Mammary epithelial cell (primary cell): ENCODE measurements at regions not wholly inside any gene's neighbourhood (a gene's known extent, or its start where the extent isn't known, plus 50 kb on each side); places are given as distances from the start of the nearest gene placed in this dataset.

Experiments used
- CTCF ChIP-seq, 2 donors: IDR thresholded peaks in 1 of 2; conservative IDR thresholded peaks in 1 of 2; 2 replicates each; pipeline ENCODE4 v1.5.1; 2011 to 2012; ENCODE audit warnings: inconsistent platforms in 2 of 2, low read length in 2 of 2, mild to moderate bottlenecking in 2 of 2, control low read depth in 1 of 2, low read depth in 1 of 2; ENCODE audit not compliant: insufficient read depth in 1 of 2; ENCODE audit errors: extremely low read depth in 1 of 2
- EZH2 ChIP-seq: IDR thresholded peaks from 2 replicates; pipeline ENCODE4 v1.6.1; 2012; ENCODE audit warnings: low read length, inconsistent platforms, borderline replicate concordance

- TF ChIP-seq CTCF (conservative IDR thresholded peaks at IDR 0.05 in 1 of 2, IDR thresholded peaks at IDR 0.05 in 1 of 2; ENCODE audit: extremely low read depth in 1 of 2, insufficient read depth in 1 of 2, low read depth in 1 of 2, low read length in 2 of 2) (no peak), EZH2 (no peak)
These were observed 148.6 kb downstream of the PPP1R3A start for GRCh38 chr7:113770146-113770738.
